ENCODE measurements at regions not wholly inside any gene's neighbourhood (a gene's known extent, or its start where the extent isn't known, plus 50 kb on each side); places are given as distances from the start of the nearest gene placed in this dataset.

- DNase-seq (ENCODE audit: low read depth) = peak; percentile 86
- H3K4me3 ChIP-seq (ENCODE audit: low read depth, low read length) = no peak overlapping the region
- H3K27me3 ChIP-seq (ENCODE audit: control insufficient read depth, insufficient read depth, low read length) = no peaks in the 10 kb centered on the region
- no peak for TF ChIP-seq CTCF (IDR thresholded peaks at IDR 0.05; ENCODE audit: insufficient read depth, low read length, severe bottlenecking)
- no peaks in the 10 kb centered on the region for H3K36me3 ChIP-seq (ENCODE audit: control insufficient read depth, insufficient read depth, low read length)
- FAIRE-seq = peak; percentile 86
Measured at GRCh38 chr5:122723606-122724352, 51.1 kb upstream of the SNX2 start.

All from bronchial epithelial cell (primary cell).